Stomach smooth muscle (tissue), 2 donors: ENCODE measurements at regions not wholly inside any gene's neighbourhood (a gene's known extent, or its start where the extent isn't known, plus 50 kb on each side); places are given as distances from the start of the nearest gene placed in this dataset.

ENCODE experiments used
- H3K27ac ChIP-seq: one replicate; pipeline ENCODE4 v1.7.0; 2013; ENCODE audit warnings: mild to moderate bottlenecking, low read length, inconsistent platforms
- H3K27me3 ChIP-seq, 2 donors: one replicate each; pipeline ENCODE4 v1.7.0; 2013; ENCODE audit warnings: low read length in 2 of 2; ENCODE audit not compliant: insufficient read depth in 2 of 2, control insufficient read depth in 1 of 2
- H3K36me3 ChIP-seq, 2 donors: one replicate each; pipeline ENCODE4 v1.7.0; 2013; ENCODE audit warnings: low read length in 2 of 2; ENCODE audit not compliant: control insufficient read depth in 2 of 2, insufficient read depth in 2 of 2
- H3K4me1 ChIP-seq: one replicate; pipeline ENCODE4 v1.7.0; 2013; ENCODE audit warnings: low read length; ENCODE audit not compliant: control insufficient read depth, insufficient read depth
- H3K4me3 ChIP-seq, 2 donors: one replicate each; pipeline ENCODE4 v1.7.0; 2013; ENCODE audit warnings: low read length in 2 of 2
- H3K9ac ChIP-seq, 2 donors: one replicate each; pipeline ENCODE4 v1.7.0; 2013; ENCODE audit warnings: low read length in 2 of 2, mild to moderate bottlenecking in 1 of 2
- H3K9me3 ChIP-seq, 2 donors: one replicate each; pipeline ENCODE4 v1.7.0; 2013; ENCODE audit warnings: low read length in 2 of 2; ENCODE audit not compliant: control insufficient read depth in 2 of 2
- donor health status: healthy.
- donor health status: Pancreatic carcinoma.

DNA sequence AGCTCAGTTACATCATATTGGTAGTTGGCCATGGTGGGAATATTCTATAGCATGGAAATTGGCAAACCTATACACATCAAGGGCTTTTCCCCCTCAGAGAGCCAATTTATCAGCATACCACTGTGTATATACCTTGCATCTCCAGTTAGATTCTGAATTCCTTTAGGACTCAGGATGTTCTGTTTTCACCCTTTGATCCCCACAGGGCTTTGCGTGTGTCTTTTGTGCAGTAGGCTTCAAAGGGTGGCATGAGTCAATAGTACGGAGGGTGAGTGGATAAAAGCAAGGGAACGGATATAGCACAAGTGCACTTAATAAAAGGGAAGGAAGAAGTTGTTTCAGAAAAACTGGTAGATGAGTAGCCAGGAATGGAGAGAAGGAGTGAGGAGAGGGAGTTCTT is 99.2 kb upstream of the RGMA start:
- H3K27ac ChIP-seq: no peak overlapping the region
- no peaks in the 10 kb centered on the region for H3K27me3 ChIP-seq
- H3K36me3 ChIP-seq: no peaks in the 10 kb centered on the region
- no peaks in the 10 kb centered on the region for H3K9me3 ChIP-seq
- no peak overlapping the region for H3K9ac ChIP-seq
- H3K4me1 ChIP-seq: no peaks in the 10 kb centered on the region
- H3K4me3 ChIP-seq: no peak overlapping the region

- Histone ChIP-seq H3K36me3 (no peaks in the 10 kb centered on the region), H3K4me1 (no peaks in the 10 kb centered on the region), H3K9ac (no peak overlapping the region), H3K4me3 (no peak overlapping the region), H3K27me3 (no peaks in the 10 kb centered on the region), H3K9me3 (no peaks in the 10 kb centered on the region), H3K27ac (no peak overlapping the region)
Observed at GRCh38 chr15:93185796-93186195, 96.8 kb upstream of the RGMA start.

- peaks cover 9% of the 10 kb centered on the region for H3K4me1 ChIP-seq
Observed at GRCh38 chr15:93182703-93183205, 93.7 kb upstream of the RGMA start.

DNA sequence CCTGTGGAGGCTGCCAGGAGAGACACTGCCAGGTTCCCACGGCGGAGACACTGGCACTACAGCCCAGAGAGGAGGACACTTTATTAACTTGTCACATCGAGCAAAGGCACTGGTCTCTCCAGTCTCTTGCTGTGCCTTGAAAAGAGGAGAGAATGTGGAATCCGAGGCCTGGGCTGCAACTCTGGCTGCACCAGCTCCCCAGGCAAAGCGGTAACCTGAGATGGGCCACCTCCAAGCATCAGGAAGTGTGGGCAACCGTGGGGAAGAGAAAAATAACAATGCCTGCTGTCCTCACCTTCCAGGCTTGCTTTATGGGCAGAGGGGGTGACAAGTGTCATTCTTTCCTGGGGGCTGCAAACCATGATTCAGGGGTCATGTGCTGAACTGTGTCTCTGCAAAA is 91.6 kb upstream of the RGMA start:
- Histone ChIP-seq H3K27ac (no peak overlapping the region), H3K9me3 (no peaks in the 10 kb centered on the region), H3K4me3 (no peak overlapping the region), H3K27me3 (no peaks in the 10 kb centered on the region), H3K4me1 (peaks cover 9% of the 10 kb centered on the region), H3K9ac (no peak overlapping the region), H3K36me3 (no peaks in the 10 kb centered on the region)

More at GRCh38 chr15:93182703-93183205, 93.7 kb upstream of the RGMA start:
- Histone ChIP-seq H3K27me3 (no peaks in the 10 kb centered on the region), H3K9ac (no peak overlapping the region), H3K36me3 (no peaks in the 10 kb centered on the region), H3K9me3 (no peaks in the 10 kb centered on the region), H3K4me3 (no peak overlapping the region), H3K27ac (no peak overlapping the region)

- H3K36me3 ChIP-seq: no peaks in the 10 kb centered on the region
- no peak overlapping the region for H3K27ac ChIP-seq
- no peak overlapping the region for H3K4me3 ChIP-seq
- no peaks in the 10 kb centered on the region for H3K27me3 ChIP-seq
- H3K9ac ChIP-seq: no peak overlapping the region
- peaks cover 9% of the 10 kb centered on the region for H3K4me1 ChIP-seq
- no peaks in the 10 kb centered on the region for H3K9me3 ChIP-seq
Observed at GRCh38 chr15:93180128-93180527, 91.1 kb upstream of the RGMA start.

DNA sequence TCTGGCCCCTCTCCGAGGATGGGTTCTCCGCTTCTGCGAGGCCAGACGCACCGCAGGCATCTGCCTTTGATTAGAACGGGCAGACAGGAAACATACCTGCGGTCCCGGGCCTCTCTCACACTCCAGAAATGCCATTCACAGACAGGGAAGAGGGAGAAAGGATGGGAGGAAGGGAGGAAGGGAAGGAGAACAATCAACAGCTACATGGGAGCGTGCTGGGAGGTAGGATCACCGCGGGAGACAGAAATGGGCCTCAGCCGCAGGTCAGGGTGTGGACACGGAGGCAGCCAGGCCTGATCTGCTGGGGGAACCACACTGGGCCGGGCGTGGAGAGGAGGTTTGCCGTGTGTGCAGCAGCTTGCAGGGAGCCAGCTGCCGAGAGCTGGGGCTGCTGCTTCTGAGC is 90.7 kb upstream of the RGMA start:
- no peaks in the 10 kb centered on the region for H3K27me3 ChIP-seq
- no peaks in the 10 kb centered on the region for H3K36me3 ChIP-seq
- no peak overlapping the region for H3K4me3 ChIP-seq
- no peak overlapping the region for H3K9ac ChIP-seq
- peaks cover 9% of the 10 kb centered on the region for H3K4me1 ChIP-seq
- no peaks in the 10 kb centered on the region for H3K9me3 ChIP-seq
- H3K27ac ChIP-seq: no peak overlapping the region

DNA sequence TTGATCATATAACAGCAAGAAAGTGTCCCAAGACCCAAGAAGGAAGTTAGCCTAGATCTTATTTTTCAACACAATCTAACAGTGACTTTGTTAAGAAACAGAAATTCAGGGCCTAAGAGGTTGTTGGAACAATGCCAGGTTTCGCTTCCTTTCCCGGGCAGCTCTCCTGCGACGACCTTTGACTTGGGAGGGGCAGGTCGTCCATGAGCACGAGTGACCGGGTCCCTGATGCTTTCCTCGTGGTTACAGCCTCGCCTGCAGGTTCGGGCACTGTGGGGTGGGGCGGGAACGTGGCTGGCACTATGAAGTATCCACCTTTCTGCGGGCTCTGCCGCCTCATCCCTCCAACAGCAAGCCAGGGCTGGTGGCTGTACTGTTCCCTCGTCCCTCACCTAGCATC is 90.1 kb upstream of the RGMA start:
- no peak overlapping the region for H3K4me3 ChIP-seq
- H3K4me1 ChIP-seq: peaks cover 9% of the 10 kb centered on the region
- H3K9me3 ChIP-seq: no peaks in the 10 kb centered on the region
- H3K36me3 ChIP-seq: no peaks in the 10 kb centered on the region
- no peak overlapping the region for H3K9ac ChIP-seq
- H3K27ac ChIP-seq: no peak overlapping the region
- H3K27me3 ChIP-seq: no peaks in the 10 kb centered on the region

- Histone ChIP-seq H3K27ac (no peak overlapping the region), H3K36me3 (no peaks in the 10 kb centered on the region), H3K9ac (no peak overlapping the region), H3K9me3 (no peaks in the 10 kb centered on the region), H3K27me3 (no peaks in the 10 kb centered on the region), H3K4me3 (no peak overlapping the region), H3K4me1 (peaks cover 9% of the 10 kb centered on the region)
Observed at GRCh38 chr15:93178371-93178770, 89.4 kb upstream of the RGMA start.

GRCh38 chr15:93176065-93176464 is 87.1 kb upstream of the RGMA start:
- peaks cover 9% of the 10 kb centered on the region for H3K4me1 ChIP-seq
- no peak overlapping the region for H3K9ac ChIP-seq
- H3K4me3 ChIP-seq: no peak overlapping the region
- no peaks in the 10 kb centered on the region for H3K9me3 ChIP-seq
- no peaks in the 10 kb centered on the region for H3K36me3 ChIP-seq
- no peaks in the 10 kb centered on the region for H3K27me3 ChIP-seq
- H3K27ac ChIP-seq: no peak overlapping the region

- Histone ChIP-seq H3K4me1 (peaks cover 9% of the 10 kb centered on the region), H3K4me3 (no peak overlapping the region), H3K36me3 (no peaks in the 10 kb centered on the region), H3K27me3 (no peaks in the 10 kb centered on the region), H3K9me3 (no peaks in the 10 kb centered on the region), H3K27ac (no peak overlapping the region), H3K9ac (no peak overlapping the region)
Observed at GRCh38 chr15:93174836-93175235, 85.8 kb upstream of the RGMA start.

- no peaks in the 10 kb centered on the region for H3K36me3 ChIP-seq
- no peaks in the 10 kb centered on the region for H3K27me3 ChIP-seq
- peaks cover under 1% of the 10 kb centered on the region for H3K4me1 ChIP-seq
- no peak overlapping the region for H3K9ac ChIP-seq
- H3K9me3 ChIP-seq: no peaks in the 10 kb centered on the region
- no peak overlapping the region for H3K4me3 ChIP-seq
- no peak overlapping the region for H3K27ac ChIP-seq
Observed at GRCh38 chr15:93173369-93173768, 84.4 kb upstream of the RGMA start.
